MM.1S (cell line): ENCODE measurements at regions not wholly inside any gene's neighbourhood (a gene's known extent, or its start where the extent isn't known, plus 50 kb on each side); places are given as distances from the start of the nearest gene placed in this dataset.

Experiments used
- EZH2 ChIP-seq: fragments of 300-600 bp; sonication (generic); optimal IDR thresholded peaks from 2 replicates; pipeline ENCODE3; 2017; ENCODE audit warnings: low read depth, mild to moderate bottlenecking, antibody characterized with exemption, low read length, mixed read lengths
- EZH2phosphoT487 ChIP-seq: fragments of 300-600 bp; sonication (generic); IDR thresholded peaks from 2 replicates; pipeline ENCODE4 v1.6.1; 2018; ENCODE audit warnings: antibody characterized with exemption, low read length
- TF ChIP-seq, protein P1 (sequence below): fragments of 300-600 bp; sonication (generic); IDR thresholded peaks from 2 replicates; pipeline ENCODE4 v1.5.1; 2016; ENCODE audit warnings: antibody characterized with exemption, low read length, mixed read lengths

GRCh38 chr4:140255467-140255866 is 101.5 kb upstream of the MAML3 start:
- TF ChIP-seq, protein P1, sequence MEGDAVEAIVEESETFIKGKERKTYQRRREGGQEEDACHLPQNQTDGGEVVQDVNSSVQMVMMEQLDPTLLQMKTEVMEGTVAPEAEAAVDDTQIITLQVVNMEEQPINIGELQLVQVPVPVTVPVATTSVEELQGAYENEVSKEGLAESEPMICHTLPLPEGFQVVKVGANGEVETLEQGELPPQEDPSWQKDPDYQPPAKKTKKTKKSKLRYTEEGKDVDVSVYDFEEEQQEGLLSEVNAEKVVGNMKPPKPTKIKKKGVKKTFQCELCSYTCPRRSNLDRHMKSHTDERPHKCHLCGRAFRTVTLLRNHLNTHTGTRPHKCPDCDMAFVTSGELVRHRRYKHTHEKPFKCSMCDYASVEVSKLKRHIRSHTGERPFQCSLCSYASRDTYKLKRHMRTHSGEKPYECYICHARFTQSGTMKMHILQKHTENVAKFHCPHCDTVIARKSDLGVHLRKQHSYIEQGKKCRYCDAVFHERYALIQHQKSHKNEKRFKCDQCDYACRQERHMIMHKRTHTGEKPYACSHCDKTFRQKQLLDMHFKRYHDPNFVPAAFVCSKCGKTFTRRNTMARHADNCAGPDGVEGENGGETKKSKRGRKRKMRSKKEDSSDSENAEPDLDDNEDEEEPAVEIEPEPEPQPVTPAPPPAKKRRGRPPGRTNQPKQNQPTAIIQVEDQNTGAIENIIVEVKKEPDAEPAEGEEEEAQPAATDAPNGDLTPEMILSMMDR, result no peak
- TF ChIP-seq EZH2 (no peak), EZH2phosphoT487 (no peak)
